CD4-positive, alpha-beta T cell treated with Interleukin-17A for 1 hour (primary cell): ENCODE measurements at regions not wholly inside any gene's neighbourhood (a gene's known extent, or its start where the extent isn't known, plus 50 kb on each side); places are given as distances from the start of the nearest gene placed in this dataset.

Experiments used
- DNase-seq: peaks from one replicate; pipeline ENCODE4 v3.0.0-alpha.2; 2020

DNA sequence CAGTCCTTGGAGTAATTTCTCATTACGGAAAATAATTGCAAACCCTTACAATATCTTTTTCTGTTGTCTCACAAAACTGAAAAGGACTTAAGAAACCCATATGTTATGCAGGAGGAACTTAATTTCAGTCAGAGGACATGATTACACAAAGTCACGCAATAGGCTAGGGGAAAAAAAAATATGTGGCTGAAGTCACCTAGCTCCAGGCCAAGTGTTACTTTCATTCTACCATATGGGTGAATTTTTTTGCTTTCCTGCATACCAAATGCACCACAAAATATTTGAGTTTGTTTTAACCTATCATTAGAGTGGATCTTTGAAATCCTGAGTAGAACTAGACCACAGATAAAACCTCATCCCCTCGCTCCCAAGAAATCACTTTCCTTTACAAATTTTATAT, 523.5 kb downstream of the CAAP1 start:
- no peak for DNase-seq

DNA sequence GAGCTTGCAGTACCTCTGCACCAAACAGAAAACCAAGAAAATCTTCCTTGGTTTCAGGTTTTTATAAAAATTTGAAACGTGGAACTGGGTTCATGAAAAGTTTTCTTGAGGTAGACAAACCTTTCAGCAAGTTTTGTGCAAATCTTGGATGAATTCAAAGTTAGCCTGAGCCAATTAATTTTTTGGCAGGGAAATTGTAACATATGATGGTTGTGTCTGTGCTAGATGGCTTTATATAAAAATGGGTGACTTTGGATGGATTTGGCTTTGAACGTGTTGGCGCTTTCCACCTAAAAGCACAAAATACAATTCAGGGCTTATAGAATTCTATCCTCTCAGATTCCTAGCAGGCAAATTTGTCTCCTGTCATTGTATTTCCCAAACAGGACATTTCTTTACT, 524.4 kb downstream of the CAAP1 start:
- no peak for DNase-seq

DNA sequence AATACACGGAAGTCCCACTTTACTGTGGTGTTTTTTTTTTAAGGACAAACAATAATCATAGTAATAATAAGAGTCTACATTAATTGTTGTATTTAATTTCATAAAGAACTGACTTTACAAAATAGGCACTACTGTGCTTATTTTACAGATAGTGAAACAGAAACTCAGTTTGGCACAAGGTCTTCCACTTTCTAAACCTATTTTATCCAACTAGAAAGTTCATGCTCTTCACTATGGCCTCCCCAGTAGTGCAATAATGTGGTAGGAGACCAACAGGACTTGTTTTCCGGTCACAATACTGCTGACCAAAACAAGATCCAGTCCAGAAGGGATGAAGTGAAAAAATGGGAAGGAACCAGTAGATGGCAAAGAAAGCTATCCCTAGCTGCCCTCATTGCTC, 531.6 kb downstream of the CAAP1 start:
- DNase-seq, result no peak

DNA sequence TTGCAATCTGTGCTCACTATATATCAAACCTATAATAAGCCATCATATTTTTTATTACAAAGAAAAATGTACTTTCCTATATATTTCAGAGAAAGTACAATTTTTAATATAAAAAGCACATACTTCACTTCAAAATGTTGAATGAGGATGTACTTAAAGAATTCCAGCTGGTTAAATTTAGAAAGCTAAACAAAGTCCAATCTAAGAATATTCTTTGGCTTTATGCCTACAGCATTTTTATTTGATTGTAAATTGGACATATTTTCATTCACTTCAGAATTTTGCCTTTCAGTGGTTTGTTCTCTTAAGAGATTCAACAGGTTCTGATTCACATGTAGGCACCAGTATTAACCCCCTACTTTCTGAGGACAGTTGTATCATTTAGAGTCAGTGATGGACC, 533.8 kb downstream of the CAAP1 start:
- no peak for DNase-seq

DNA sequence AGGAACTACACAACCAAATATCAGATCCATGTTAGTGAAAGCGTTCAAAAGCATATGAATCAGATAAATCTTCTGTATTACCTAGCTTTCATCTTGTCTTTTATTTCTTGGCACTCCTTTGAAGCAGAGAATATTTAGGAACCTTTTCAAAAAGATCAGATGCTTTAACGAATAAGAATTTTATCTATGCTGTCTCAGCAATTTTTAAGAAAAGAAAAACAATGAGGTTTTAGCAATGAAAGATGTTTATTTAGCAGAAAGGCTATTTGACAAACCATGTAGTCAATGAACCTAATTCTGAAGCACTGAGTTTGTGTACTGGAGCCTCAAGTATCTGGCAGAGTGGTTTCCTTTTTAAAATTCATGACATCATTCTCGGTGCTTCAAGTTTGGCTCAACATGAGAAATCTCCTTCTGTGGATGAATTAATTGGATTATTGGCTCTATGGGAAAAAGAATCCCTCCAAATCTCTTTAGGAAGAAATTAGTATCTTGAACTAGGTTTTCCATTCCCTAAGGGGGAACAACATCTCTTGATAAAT, 534.7 kb downstream of the CAAP1 start:
- no peak for DNase-seq

DNA sequence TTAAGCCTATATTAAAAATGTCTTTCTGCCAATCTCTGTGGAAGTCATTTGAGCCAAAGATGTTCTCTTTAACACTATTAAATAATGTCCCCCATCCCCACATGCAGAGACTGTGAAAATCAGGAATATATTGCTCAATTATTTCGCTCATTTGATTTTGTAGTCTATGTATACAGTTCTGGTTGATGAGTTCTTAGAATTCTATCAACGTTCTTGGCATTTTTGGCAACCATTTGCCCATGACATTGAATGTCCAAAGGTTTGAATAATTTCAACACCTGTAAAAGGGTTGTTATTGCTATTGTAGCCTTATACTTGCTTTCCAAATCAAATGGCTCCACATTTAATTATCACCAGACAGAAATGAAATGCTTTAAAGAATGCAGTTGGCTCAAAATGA, 536.1 kb downstream of the CAAP1 start:
- DNase-seq, result no peak

DNA sequence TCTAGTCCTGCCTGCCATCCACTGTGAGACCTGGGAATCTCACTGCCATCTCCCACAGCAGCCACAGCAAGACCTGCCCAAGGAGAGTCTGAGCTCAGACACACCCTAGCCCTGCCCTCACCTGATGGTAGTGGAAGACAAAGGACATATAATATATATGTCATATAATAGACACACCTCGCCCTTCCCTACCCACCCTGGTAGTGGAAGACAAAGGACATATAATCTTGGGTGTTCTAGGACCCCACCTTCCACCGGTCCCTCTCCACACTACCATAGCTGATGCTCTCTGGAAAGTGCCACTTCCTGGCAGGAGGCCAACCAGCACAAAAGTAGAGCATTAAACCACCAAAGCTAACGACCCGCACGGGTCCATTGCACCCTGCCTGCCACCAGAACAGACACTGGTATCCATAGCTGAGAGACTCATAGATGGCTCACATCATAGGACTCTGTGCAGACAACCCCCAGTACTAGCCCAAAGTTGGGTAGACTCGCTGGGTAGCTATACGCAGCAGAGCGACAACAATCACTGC, 545.6 kb downstream of the CAAP1 start:
- no peak for DNase-seq

DNA sequence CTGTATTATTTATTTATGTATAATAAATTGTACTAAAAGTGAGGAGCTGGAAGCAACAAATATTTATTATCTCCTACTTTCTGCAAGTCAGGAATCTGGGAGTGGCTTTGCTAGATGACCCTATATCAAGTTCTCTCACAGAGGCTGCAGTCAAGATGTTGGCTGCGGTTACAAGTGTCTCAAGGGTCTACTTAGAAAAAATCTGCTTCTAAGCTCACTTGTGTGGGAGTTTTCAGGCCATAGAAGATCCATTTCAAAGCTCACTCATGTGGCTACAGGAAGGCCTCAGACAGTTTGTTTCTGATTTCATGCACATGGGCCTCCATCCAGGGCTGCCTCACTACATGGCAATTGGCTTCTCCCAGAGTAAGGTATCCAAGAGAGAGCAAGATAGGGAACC, 551.1 kb downstream of the CAAP1 start:
- no peak for DNase-seq

DNA sequence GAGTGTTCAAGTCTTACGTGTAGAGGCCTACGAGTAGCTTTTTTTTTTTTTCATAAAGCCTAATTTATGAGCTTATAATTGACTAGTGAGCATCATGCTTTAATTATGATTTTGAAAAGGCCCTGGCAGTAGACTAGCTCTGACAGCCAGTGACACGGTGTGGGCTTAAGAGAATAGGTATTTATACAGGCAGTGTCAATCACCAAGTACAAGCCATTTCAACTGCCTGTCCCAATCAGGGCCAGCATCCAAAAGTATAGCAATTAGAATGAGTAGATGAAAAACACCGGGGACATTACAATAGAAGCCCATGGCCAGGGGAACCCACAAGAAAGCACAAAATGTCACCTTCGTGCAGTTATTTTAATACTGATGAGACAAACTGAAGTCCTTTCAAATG, 552.8 kb downstream of the CAAP1 start:
- DNase-seq, result no peak

DNA sequence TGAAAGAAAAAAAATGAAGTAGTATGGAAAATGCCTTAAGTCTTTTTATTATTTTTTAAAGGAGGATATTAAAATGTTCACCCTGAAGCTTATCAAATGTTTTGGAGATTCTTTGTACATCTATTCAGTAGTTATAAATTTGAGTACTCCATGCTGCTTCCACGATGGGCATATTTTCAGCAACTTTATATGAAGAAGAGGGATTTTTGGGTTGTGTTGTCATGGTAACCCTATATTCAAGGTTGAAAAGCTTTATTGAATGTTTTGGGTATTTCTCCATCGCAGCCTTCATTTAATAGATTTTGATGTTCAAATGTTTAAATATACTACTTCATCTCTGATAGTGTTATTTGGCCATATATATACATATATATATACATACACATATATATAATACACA, 557.5 kb downstream of the CAAP1 start:
- DNase-seq, result no peak

DNA sequence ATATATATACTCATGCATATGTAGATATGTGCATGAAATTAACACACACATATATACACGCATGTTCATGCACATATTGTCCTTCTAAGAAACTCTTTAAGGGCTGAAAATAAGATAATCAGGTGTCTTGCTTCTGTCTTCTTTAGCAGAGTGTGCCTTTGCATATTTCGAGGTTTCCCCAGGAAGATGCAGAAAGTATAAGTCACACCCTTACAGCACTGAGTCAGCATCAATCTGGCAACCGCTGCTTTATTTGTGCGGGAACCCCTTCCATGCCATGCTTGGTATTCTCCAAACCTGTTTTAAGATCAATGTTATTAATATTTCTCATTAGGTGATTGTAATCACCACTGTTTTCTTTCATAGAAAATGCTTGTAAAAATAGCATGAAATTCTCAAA, 557.9 kb downstream of the CAAP1 start:
- no peak for DNase-seq

DNA sequence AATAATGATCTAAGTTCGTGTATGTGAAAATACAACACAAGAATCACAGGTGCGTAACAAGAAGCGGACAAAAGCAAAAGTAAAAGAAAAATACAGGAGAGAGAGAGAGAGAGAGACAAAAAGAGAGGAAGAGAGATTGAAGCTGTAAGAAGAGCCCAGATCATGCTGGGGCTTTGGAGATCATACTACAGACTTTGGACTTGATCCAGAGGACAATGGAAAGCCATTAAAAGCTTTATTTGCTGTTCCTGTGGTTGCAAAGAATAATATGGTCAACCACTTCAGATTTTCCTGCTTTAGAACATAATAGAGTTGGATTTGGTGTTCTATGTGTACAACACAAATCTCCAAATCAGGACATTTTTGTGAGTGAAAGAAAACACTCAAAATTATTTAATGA, 561.4 kb downstream of the CAAP1 start:
- no peak for DNase-seq

DNA sequence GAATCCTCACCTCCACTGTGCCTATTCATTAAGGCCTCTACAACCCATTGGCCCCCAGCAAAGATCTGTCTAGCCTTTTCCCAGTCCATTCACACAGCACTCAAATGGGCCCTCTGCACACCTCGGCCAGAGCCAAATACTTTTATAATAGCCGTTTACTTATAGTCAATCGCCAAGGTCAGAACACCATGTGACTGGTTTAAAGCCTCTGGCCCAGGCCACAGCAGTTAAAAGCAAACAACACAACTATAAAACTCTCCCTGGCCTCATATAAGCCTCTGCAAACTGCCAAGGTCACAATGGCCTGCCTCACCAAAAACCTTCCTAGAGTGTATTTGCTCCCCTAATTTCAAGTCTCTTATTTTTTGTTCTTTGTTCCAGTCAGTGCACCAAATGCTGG, 562.6 kb downstream of the CAAP1 start:
- no peak for DNase-seq

DNA sequence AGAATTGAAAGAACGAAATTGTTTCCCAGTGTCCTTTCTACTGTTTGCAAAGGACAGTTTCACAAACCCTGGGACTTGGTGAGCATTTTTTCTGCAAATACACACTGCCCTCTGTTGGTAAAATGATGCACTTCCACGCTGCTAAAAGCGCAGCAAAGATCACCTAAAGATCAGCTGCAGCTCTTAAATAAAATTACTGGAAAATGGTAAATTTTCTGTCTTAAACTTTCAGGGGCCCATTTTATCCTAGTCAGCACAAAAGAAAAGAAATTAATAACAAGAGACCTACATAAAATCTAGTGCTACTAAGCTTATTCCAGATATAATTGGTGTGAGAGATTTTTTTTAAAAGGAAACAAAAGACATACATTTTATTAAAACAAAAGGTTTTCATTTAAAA, 566.0 kb downstream of the CAAP1 start:
- DNase-seq, result no peak

DNA sequence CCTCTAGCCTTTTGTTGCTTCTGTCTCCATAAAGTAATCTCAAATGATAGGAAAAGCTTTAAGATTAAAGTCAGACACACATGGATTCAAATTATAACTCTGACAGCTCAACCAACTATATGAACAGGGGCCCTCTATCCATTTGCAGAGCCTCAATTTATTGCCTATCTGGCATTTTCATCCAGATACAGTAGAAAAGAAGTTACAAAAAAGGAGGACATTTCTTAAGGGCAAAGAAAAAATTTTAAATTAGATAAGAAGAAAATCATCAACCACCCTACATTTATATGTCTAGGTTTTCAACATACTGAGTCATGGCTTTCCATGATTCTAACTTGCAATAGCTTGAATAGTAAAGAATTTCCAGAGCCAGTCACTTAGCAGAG, 567.2 kb downstream of the CAAP1 start:
- no peak for DNase-seq

DNA sequence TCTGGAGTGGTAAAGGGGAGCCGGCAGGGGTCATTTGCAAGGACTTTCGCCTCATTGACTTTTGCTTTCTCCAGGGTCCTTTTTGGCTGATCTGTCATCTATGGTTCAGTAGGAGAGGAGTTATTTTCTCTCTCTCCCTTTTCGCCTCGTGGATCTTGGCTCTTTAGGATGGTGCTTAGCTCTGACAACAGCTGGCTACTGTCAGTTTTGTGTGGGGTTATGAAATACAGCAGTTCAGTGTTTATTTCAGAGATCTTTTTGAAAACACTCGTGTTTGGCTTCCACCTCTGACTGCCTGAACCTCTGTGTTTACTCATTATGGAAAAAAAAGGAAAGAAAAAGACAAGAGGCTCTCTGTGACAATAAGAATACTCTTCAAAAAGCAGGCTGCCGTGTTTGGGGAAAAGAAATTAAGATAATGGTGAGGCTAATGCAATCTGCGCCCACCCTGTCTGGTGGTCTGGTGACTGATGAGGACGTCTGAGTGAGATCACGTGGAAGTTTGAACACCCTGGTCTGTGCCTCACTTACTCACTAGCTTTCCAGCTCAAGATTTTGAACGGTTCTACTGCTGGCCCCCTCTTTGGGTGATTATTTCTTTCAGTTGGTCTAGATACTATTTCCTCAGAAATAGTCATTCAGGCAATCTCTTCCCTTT, 567.7 kb downstream of the CAAP1 start:
- no peak for DNase-seq

DNA sequence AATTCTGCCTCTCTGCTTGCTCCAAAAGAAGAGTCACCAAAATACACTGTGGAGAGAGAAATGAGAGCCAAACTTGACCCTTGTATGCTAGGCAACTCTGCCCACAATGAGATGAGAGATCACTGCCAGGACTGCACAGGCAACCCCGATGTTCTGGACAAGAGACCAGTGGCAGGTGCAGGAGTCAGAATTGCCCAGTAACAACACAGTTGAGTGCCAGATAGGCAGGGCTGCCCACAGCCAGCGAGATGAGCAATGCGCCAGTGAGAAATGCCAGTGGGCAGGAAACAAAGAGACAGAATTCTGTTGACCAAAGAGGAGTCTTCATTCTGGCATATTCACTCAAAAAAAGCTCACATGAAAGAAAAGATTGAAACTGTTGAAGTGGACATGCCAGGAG, 570.7 kb downstream of the CAAP1 start:
- no peak for DNase-seq

DNA sequence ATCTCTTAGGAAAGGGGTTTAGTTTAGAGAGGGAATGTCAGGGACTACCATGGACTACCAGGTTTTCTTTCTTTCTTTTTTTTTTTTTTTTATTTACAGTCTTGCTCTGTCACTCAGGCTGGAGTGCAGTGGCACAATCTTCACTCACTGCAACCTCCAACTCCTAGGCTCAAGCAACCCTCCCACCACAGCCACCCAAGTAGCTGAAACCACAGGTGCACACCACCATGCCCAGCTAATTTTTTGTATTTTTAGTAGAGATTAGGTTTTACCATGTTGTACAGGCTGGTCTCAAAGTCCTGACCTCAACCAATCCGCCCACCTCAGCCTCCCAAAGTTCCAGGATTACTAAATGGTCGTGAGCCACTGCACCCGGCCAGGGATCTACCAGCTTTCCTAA, 572.7 kb downstream of the CAAP1 start:
- no peak for DNase-seq

DNA sequence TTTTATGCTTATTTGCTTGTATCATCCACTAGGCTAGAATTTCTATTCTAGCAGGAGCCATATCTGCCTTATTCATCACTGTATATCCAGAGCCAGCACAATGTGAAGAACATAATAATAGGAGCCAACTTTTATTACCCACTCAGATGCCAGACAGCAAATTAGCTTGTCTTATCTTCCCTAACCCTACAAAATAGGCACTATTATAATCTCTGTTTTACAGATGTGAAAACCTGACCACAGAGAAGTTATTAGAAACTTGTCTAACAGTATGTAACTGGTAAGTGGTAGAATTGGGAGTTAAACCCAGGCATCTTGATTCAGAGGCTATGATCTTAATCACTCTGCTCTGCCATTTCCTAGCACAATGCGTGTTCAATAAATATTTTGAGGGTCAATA, 579.5 kb downstream of the CAAP1 start:
- no peak for DNase-seq

DNA sequence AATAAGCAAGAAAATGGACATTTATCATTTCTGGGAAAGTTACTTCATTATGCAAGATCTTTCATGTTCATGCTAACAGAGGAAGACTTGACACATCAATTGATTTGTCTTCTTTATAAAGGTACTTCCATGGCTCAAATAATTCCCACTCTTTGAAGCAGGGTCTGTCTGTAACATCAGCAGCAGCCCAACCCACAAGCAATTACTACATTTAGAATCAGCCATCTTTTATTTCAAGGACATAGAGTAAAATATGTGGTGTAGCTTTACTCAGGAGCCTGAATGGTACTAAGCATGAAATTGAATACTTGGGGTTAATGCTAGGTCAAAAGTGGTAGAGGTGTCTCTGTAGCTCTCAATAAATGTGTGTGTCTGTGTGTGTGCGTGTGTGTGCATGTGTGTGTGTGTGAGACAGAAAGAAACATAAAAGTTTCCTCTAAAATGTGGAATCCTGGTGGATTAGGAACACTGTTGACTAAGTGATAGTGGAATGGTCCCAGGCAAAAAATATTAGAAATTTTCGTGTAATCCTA, 581.1 kb downstream of the CAAP1 start:
- DNase-seq, result no peak

DNA sequence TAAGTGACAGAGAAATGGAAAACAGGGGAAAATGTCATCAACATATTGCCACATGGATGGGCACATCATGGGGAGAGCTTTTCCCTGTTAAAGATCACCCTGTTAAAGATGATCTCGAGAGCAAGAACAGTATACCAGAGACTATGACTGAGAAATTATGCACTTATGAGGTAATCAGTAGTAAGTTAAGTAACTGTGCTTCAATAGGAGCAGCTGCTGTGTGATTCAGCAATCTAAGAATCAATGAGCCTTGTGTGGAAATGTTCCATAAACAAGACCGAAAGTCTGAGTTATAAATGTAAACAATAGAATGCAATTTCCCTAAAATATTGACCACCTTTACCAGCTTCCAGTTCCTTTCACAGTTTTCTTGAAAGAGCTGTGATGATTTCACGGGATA, 582.3 kb downstream of the CAAP1 start:
- no peak for DNase-seq

DNA sequence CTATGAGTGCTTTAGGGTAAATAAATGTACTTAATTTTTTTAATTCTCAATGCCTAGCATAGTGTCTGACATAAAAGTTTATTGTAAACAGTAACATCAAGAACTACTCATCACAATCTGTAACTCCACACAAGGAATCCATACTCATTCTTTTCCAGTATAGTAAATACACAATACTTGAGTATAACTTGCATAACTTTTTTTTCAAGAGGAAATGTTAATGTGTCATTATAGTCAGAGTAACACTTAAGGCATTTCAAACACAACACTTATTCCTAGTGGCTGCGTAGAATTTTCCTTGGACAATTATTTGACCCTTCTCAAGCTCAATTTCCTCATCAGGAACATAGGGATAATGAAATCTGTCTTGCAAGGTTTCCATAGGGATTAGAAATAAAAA, 584.3 kb downstream of the CAAP1 start:
- no peak for DNase-seq

DNA sequence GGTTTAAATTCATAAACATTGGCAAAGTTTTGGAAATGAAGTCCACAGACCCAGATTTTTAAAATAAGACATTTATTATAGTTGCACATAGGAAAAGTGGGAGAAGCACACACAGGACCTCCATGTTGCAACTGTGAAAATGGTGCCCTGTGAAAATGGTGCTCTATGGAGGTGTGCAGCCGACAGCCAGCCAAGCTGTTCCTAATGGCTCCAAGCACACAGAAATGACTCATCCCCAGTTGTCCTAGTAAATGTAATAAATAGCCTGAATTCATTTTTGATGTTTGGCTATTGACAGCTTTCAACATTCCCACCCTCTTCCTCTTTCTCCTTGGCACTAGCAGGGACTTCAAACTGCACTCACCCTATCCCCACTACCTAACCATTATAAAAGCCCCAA, 590.9 kb downstream of the CAAP1 start:
- no peak for DNase-seq

DNA sequence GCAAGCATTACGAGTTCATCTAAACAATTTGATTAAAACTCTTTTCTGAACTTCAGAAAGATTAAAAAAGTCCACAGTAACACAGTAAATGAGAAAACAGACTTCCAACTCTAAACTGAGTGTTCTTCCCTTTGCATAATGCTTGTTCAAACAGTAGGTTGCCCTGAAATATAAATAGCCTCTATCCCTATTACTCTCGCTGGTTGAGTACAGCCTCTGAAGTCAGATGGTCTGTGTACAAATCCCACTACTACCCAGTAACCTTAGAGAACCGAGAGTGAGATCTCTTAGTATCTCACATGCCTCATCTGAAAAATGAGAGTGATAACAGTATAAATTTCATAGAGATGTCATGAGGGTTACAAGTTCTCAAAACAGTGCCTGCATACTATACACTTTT, 591.6 kb downstream of the CAAP1 start:
- DNase-seq, result no peak
